Gastroesophageal sphincter (tissue), 4 donors: ENCODE measurements at regions not wholly inside any gene's neighbourhood (a gene's known extent, or its start where the extent isn't known, plus 50 kb on each side); places are given as distances from the start of the nearest gene placed in this dataset.

Source experiments
- ATAC-seq: fragments of 150-250 bp; one replicate; pipeline ENCODE4 v1.9.1; 2016; ENCODE audit warnings: mild to moderate bottlenecking, moderate library complexity
- H3K27ac ChIP-seq, 4 donors: fragments of 200-600 bp; sonication (generic) in 3 of 4; 1 replicate in 3 of 4; 2 replicates in 1 of 4; pipeline ENCODE4 v1.5.1; 2016 to 2019
- H3K27me3 ChIP-seq: fragments of 200-600 bp; sonication (generic); one replicate; pipeline ENCODE4 v1.5.1; 2019
- H3K36me3 ChIP-seq, 2 donors: fragments of 200-600 bp; sonication (generic); one replicate each; pipeline ENCODE4 v1.5.1; 2019; ENCODE audit warnings: control low read depth in 1 of 2
- H3K4me1 ChIP-seq, 3 donors: fragments of 200-600 bp; sonication (generic); 1 replicate in 2 of 3; 2 replicates in 1 of 3; pipeline ENCODE4 v1.5.1; 2016 to 2019; ENCODE audit warnings: control low read depth in 2 of 3
- H3K4me3 ChIP-seq, 2 donors: fragments of 200-600 bp; sonication (generic); one replicate each; pipeline ENCODE4 v1.5.1; 2019; ENCODE audit warnings: mild to moderate bottlenecking in 1 of 2, moderate library complexity in 1 of 2
- H3K9me3 ChIP-seq, 3 donors: fragments of 200-600 bp; sonication (generic); one replicate each; pipeline ENCODE4 v1.5.1; 2017 to 2019; ENCODE audit warnings: control low read depth in 2 of 3
- EP300 ChIP-seq: sonication (generic); formaldehyde crosslinking; IDR thresholded peaks from one replicate; pipeline ENCODE4 v1.6.1; 2017; ENCODE audit warnings: antibody characterized with exemption, mild to moderate bottlenecking
- POLR2A ChIP-seq, 2 donors: fragments of 450-650 bp; IDR thresholded peaks; one replicate each; pipeline ENCODE4 v1.6.1; 2017; ENCODE audit warnings: antibody characterized with exemption in 2 of 2, mild to moderate bottlenecking in 2 of 2, moderate library complexity in 1 of 2
- POLR2AphosphoS5 ChIP-seq: sonication (generic); formaldehyde crosslinking; IDR thresholded peaks from one replicate; pipeline ENCODE4 v1.6.1; 2017; ENCODE audit warnings: antibody characterized with exemption
- whole genome bisulfite sequencing, 2 donors: methylation state at CpG; one replicate each; pipeline ENCODE4 v1.1.5; 2018; ENCODE audit warnings: low coverage in 1 of 2; 5-methylcytosine and 5-hydroxymethylcytosine counted together
- TF ChIP-seq, protein P1 (sequence below), 4 experiments: fragments of 200-600 bp in 2 of 4; fragments of 450-650 bp in 2 of 4; sonication (generic) in 1 of 4; IDR thresholded peaks; one replicate each; pipeline ENCODE4 v1.5.1; 2017 to 2019; ENCODE audit warnings: antibody characterized with exemption in 4 of 4, mild to moderate bottlenecking in 2 of 4, moderate library complexity in 2 of 4

DNA sequence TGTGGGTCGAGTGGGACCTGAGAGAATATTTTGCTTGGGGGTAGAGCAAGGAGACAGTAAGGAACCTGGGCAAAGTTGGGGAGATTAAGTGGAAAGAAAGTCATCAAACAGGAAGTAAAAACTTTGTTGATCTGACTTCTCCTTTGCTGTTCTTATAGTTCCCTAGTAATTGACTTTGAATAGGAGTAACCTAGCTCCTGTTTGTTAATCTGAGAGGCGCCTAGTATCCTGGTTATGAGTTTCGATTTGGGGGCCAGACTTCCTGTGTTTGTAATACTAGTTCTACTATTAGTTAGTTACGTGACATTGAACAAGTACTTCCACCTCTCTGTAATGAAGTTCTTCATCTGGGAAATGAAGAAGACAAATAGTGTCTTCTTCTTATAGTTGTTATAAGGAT lies 99.1 kb downstream of the ZNF365 start:
- no peaks in the 10 kb centered on the region for H3K4me1 ChIP-seq

DNA sequence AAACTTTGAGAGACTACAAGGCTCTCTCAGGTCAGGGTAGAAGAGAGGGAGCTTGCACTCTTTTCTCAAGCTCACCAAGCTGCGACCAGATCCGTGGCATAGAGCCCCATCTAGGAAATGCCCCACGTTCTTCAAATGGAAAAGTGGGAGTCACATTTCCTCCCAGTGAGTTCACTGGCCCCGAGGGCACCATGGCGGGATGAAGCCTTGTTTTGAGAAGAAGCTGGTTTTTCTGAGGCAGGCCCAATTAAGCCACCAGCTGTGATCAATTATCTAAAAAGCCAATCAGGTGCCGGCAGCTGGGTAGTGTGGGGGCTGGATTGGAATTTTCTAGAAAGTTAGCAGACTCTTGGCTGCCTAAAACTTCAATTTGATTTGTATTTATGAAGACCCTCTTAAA lies 101.4 kb downstream of the ZNF365 start:
- TF ChIP-seq, protein P1, sequence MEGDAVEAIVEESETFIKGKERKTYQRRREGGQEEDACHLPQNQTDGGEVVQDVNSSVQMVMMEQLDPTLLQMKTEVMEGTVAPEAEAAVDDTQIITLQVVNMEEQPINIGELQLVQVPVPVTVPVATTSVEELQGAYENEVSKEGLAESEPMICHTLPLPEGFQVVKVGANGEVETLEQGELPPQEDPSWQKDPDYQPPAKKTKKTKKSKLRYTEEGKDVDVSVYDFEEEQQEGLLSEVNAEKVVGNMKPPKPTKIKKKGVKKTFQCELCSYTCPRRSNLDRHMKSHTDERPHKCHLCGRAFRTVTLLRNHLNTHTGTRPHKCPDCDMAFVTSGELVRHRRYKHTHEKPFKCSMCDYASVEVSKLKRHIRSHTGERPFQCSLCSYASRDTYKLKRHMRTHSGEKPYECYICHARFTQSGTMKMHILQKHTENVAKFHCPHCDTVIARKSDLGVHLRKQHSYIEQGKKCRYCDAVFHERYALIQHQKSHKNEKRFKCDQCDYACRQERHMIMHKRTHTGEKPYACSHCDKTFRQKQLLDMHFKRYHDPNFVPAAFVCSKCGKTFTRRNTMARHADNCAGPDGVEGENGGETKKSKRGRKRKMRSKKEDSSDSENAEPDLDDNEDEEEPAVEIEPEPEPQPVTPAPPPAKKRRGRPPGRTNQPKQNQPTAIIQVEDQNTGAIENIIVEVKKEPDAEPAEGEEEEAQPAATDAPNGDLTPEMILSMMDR (IDR thresholded peaks at IDR 0.05) = no peak
- TF ChIP-seq POLR2A (IDR thresholded peaks at IDR 0.05) (no peak), EP300 (no peak), POLR2AphosphoS5 (no peak)
- 63% methylated on average over 6 of the region's 6 CpGs; no CpG with 5 or more reads in 1 of the 2 donors for WGBS, 2 donors
- Histone ChIP-seq H3K4me3 (no peak overlapping the region), H3K27ac (no peak overlapping the region), H3K27me3 (no peaks in the 10 kb centered on the region), H3K9me3 (no peaks in the 10 kb centered on the region), H3K36me3 (no peaks in the 10 kb centered on the region), H3K4me1 (no peaks in the 10 kb centered on the region)
- no peak for ATAC-seq

More for the DNA sequence above, 99.1 kb downstream of the ZNF365 start:
- H3K9me3 ChIP-seq = no peaks in the 10 kb centered on the region
- no peak for ATAC-seq
- TF ChIP-seq POLR2AphosphoS5 (no peak), EP300 (no peak), POLR2A (IDR thresholded peaks at IDR 0.05) (no peak)
- TF ChIP-seq, protein P1 (IDR thresholded peaks at IDR 0.05) = no peak
- H3K36me3 ChIP-seq = no peaks in the 10 kb centered on the region
- 82 to 88% methylated on average over 4 of the region's 4 CpGs for WGBS, 2 donors
- H3K27me3 ChIP-seq = no peaks in the 10 kb centered on the region
- H3K4me3 ChIP-seq = no peak overlapping the region
- no peak overlapping the region for H3K27ac ChIP-seq

DNA sequence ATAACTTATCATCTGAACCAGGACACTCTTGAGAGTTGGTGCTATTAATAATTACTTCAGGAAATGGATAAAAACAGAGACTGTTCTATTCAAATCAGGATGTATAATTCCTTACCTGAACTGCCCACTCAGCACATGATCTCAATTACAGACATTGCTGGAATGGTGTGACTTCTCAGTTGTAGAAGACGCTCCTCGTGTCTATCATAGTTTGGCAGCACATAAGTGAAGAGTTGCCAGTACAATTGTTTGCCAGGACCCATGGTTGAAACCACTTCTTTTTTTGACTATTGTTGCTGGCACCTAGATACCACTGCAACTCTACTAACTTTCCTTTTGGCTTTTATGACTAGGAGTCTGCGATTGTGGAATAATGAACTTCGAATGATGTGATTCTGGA lies 105.4 kb downstream of the ZNF365 start:
- TF ChIP-seq, protein P1 (IDR thresholded peaks at IDR 0.05) = no peak
- TF ChIP-seq EP300 (no peak), POLR2A (IDR thresholded peaks at IDR 0.05) (no peak), POLR2AphosphoS5 (no peak)
- H3K4me3 ChIP-seq = no peak overlapping the region
- H3K27me3 ChIP-seq = no peaks in the 10 kb centered on the region
- H3K4me1 ChIP-seq = no peaks in the 10 kb centered on the region
- 72 to 73% methylated on average over 2 to 4 of the region's 4 CpGs for WGBS, 2 donors
- H3K27ac ChIP-seq = no peak overlapping the region
- H3K9me3 ChIP-seq = no peaks in the 10 kb centered on the region
- no peaks in the 10 kb centered on the region for H3K36me3 ChIP-seq
- no peak for ATAC-seq

DNA sequence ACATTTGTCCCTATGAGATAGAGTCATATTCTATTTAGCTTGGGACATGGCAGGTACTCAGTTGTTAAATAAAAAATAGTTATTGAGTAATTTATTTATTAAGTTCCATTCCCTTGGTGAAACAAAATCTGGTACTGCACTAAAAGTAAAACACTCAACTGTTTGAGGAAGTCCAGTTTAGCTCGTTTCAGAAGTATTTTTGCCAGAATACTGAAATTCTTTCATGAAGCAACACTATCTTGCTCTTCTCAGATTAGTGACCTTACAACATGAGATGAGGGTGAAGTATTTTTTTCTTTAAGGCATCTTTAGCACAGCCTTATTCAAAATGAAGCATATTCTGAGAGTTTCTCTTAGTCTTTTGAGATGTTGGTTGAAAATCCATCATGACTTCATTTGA lies 106.0 kb downstream of the ZNF365 start:
- Histone ChIP-seq H3K36me3 (no peaks in the 10 kb centered on the region), H3K4me3 (no peak overlapping the region), H3K9me3 (no peaks in the 10 kb centered on the region), H3K4me1 (no peaks in the 10 kb centered on the region), H3K27ac (no peak overlapping the region), H3K27me3 (no peaks in the 10 kb centered on the region)
- TF ChIP-seq POLR2AphosphoS5 = no peak
- TF ChIP-seq EP300 = no peak
- no peak for TF ChIP-seq POLR2A (IDR thresholded peaks at IDR 0.05)
- ATAC-seq = no peak
- 15 to 20% methylated on average over 1 of the region's 1 CpG for WGBS, 2 donors

DNA sequence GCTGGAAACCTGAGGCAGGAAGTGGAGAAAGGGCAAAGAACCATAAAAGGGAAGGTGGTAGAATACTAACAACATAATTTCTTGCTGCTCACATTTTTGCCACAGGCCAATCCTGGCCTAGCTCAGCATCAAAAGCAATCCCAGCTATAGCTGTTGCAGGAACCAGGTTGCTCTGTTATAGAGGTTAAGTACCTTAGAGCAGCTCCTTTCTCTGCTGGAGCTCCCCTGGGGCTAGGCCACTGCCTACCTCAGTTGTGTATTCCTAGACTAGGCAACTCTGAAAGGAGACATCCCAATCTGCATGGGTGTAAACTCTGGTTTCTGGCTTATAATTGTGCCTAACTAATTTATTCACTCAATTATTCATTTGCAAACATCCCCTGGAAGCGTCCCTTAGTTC lies 108.4 kb downstream of the ZNF365 start:
- TF ChIP-seq EP300 (no peak), POLR2A (IDR thresholded peaks at IDR 0.05) (no peak), POLR2AphosphoS5 (no peak)
- TF ChIP-seq, protein P1 (IDR thresholded peaks at IDR 0.05) = no peak
- no peak for ATAC-seq
- Histone ChIP-seq H3K9me3 (no peaks in the 10 kb centered on the region), H3K36me3 (no peaks in the 10 kb centered on the region), H3K4me1 (no peaks in the 10 kb centered on the region), H3K27ac (no peak overlapping the region), H3K27me3 (no peaks in the 10 kb centered on the region), H3K4me3 (no peak overlapping the region)
- WGBS, 2 donors = 67% methylated on average over 1 of the region's 1 CpG; no CpG with 5 or more reads in 1 of the 2 donors

DNA sequence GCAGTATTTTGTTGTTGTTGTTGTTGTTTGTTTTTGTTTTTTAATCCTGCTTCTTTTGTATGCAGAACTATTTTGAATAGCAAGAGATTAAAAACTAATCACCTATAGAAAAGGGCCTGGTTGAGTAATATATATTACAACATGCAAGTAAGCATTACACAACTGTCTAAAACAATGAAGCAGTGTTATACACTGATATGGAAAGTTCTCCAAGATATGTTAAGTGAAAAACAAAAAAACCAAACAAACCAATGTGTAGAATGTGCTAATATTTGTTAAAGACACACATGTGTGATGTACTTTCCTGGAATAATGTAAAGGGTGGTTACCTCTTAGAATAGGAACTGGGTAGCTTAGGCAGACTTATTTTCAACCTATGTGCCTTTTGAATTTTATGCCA lies 117.4 kb downstream of the ZNF365 start:
- Histone ChIP-seq H3K36me3 (no peaks in the 10 kb centered on the region), H3K27ac (no peak overlapping the region), H3K4me3 (no peak overlapping the region), H3K4me1 (no peaks in the 10 kb centered on the region), H3K27me3 (no peaks in the 10 kb centered on the region), H3K9me3 (no peaks in the 10 kb centered on the region)
- TF ChIP-seq, protein P1 (IDR thresholded peaks at IDR 0.05) = no peak
- TF ChIP-seq POLR2A (IDR thresholded peaks at IDR 0.05) (no peak), EP300 (no peak), POLR2AphosphoS5 (no peak)
- no peak for ATAC-seq
